DOHH2 (cell line): ENCODE measurements at regions not wholly inside any gene's neighbourhood (a gene's known extent, or its start where the extent isn't known, plus 50 kb on each side); places are given as distances from the start of the nearest gene placed in this dataset.

ENCODE experiments used
- CTCF ChIP-seq: fragments of 200-600 bp; sonication (generic); IDR thresholded peaks from one replicate; pipeline ENCODE4 v1.5.1; 2014; ENCODE audit warnings: antibody characterized with exemption, mild to moderate bottlenecking, low read depth, low read length; ENCODE audit not compliant: poor library complexity, severe bottlenecking
- EZH2phosphoT487 ChIP-seq: fragments of 200-600 bp; sonication (generic); IDR thresholded peaks from 2 replicates; pipeline ENCODE4 v1.6.1; 2017; ENCODE audit warnings: borderline replicate concordance, mild to moderate bottlenecking, antibody characterized with exemption, low read length, moderate library complexity, mixed read lengths

- TF ChIP-seq CTCF: no peak
- TF ChIP-seq EZH2phosphoT487: no peak
Measured at GRCh38 chrX:22366906-22367305, 94.2 kb downstream of the CBLL2 start.
